ENCODE measurements at regions not wholly inside any gene's neighbourhood (a gene's known extent, or its start where the extent isn't known, plus 50 kb on each side); places are given as distances from the start of the nearest gene placed in this dataset.
"Not testable (repeated sequence)": the region's sequence is repeated elsewhere in the genome, so short reads cannot be mapped to it uniquely, and the experiment has no call there.

DNA sequence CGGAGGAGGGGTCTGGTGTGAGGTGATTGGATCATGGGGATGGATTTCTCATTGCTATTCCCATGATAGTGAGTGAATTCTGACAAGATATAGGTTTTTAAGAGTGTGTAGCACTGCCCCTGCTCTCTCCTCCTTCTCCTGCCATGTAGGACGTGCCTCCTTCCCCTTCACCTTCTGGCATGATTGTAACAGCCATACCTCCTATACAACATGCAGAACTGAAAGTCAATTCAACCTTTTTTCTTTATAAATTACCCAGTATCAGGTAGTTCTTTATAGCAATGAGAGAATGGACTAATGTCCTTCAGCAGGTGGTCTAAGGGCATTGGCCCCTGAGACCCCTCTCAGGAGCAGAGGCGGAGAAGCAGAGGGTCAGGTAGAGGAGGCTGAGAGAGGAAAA lies 168.7 kb upstream of the ETV3 start:
- Histone ChIP-seq H3K27me3 (peaks cover 0 to 4% (median 0%) of the 10 kb centered on the region in 4 donors), H3K4me1 (peaks cover 0 to 4% (median 0%) of the 10 kb centered on the region in 4 donors), H3K9me3 (no peaks in the 10 kb centered on the region), H3K4me3 (no peak overlapping the region), H3K27ac (replicated peaks in 1 of 4) (no peak overlapping the region), H3K36me3 (no peaks in the 10 kb centered on the region)
- DNase-seq (ENCODE audit: extremely low spot score), result no peak
- WGBS, result 71% methylated on average over 3 of the region's 3 CpGs
- TF ChIP-seq EP300 (IDR thresholded peaks at IDR 0.05), result no peak
- TF ChIP-seq, protein P1, sequence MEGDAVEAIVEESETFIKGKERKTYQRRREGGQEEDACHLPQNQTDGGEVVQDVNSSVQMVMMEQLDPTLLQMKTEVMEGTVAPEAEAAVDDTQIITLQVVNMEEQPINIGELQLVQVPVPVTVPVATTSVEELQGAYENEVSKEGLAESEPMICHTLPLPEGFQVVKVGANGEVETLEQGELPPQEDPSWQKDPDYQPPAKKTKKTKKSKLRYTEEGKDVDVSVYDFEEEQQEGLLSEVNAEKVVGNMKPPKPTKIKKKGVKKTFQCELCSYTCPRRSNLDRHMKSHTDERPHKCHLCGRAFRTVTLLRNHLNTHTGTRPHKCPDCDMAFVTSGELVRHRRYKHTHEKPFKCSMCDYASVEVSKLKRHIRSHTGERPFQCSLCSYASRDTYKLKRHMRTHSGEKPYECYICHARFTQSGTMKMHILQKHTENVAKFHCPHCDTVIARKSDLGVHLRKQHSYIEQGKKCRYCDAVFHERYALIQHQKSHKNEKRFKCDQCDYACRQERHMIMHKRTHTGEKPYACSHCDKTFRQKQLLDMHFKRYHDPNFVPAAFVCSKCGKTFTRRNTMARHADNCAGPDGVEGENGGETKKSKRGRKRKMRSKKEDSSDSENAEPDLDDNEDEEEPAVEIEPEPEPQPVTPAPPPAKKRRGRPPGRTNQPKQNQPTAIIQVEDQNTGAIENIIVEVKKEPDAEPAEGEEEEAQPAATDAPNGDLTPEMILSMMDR (IDR thresholded peaks at IDR 0.05), result no peak
- TF ChIP-seq POLR2A (IDR thresholded peaks at IDR 0.05; ENCODE audit: low read depth), result no peak
- TF ChIP-seq POLR2AphosphoS5 (IDR thresholded peaks at IDR 0.05), result no peak
- intact Hi-C loops (cut with DNase I), result no loop called here

DNA sequence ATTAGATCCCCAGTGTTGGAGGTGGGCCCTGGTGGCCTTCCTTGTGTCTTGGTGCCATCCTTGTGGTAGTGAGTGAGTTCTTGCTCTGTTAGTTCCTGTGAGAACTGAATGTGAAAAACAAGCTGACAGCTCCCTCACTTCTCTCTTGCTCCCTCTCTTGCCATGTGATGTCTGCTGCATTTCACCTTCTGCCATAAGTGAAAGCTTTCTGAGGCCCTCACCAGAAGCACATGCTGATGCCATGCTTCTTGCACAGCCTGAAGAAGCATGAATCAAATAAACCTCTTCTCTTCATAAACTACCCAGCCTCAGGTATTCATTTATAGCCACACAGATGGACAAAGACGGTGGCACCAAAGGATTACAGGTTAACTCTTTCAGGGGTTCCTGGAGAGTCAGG lies 166.1 kb upstream of the ETV3 start:
- H3K36me3 ChIP-seq, result no peaks in the 10 kb centered on the region
- no peak overlapping the region for H3K27ac ChIP-seq (replicated peaks in 1 of 4)
- no peak for DNase-seq (ENCODE audit: extremely low spot score)
- H3K4me1 ChIP-seq, result no peaks in the 10 kb centered on the region
- H3K27me3 ChIP-seq, result no peaks in the 10 kb centered on the region
- H3K4me3 ChIP-seq, result no peak overlapping the region
- intact Hi-C loops (cut with DNase I), result no loop called here
- 55% methylated on average over 1 of the region's 1 CpG for WGBS
- TF ChIP-seq POLR2A (IDR thresholded peaks at IDR 0.05; ENCODE audit: low read depth), result no peak
- TF ChIP-seq EP300 (IDR thresholded peaks at IDR 0.05), result no peak
- no peak for TF ChIP-seq POLR2AphosphoS5 (IDR thresholded peaks at IDR 0.05)
- TF ChIP-seq, protein P1 (IDR thresholded peaks at IDR 0.05), result no peak
- no peaks in the 10 kb centered on the region for H3K9me3 ChIP-seq

DNA sequence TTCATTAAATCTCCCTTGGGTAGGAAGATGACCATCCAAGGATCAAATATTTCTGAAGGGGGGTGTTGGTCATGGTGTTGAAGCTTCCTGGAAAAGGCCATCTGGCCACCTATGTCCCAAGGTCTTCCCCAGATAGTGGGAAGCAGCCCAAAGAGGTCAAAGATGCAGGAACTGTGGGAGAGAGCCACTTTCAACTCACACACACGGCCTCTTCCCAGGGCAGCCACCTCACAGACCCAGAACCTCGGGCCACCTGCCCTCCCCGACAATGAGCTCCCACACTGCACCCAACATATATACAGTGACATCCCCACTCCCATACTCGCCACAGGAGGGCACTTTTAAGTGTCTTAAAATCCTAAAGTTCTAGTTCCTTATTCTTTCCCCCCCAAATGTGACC lies 164.5 kb upstream of the ETV3 start:
- no peak for TF ChIP-seq POLR2A (IDR thresholded peaks at IDR 0.05; ENCODE audit: low read depth)
- WGBS, result 80% methylated on average over 4 of the region's 4 CpGs

DNA sequence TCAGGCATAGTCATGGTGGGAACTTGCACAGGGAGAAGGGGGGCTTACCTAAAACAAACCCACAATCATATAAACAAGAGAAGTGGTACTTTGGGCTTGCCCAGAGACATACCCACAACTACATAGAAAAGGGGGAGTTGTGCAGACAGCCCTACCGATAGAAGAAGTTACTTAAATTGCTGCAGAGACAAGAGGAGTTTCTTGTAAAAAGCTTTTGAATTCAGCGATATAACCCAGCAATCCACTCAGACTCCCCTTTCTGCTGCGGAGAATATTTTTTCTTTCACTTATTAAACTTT lies 164.0 kb upstream of the ETV3 start:
- Histone ChIP-seq H3K4me1 (no peaks in the 10 kb centered on the region), H3K27ac (replicated peaks in 1 of 4) (no peak overlapping the region), H3K4me3 (no peak overlapping the region), H3K27me3 (no peaks in the 10 kb centered on the region), H3K36me3 (no peaks in the 10 kb centered on the region), H3K9me3 (no peaks in the 10 kb centered on the region)
- 62% methylated on average over 3 of the region's 3 CpGs for WGBS
- intact Hi-C loops (cut with DNase I), result no loop called here
- peak; percentile 79 for DNase-seq (ENCODE audit: extremely low spot score)
- TF ChIP-seq POLR2AphosphoS5 (IDR thresholded peaks at IDR 0.05), result no peak
- TF ChIP-seq EP300 (IDR thresholded peaks at IDR 0.05), result no peak
- TF ChIP-seq POLR2A (IDR thresholded peaks at IDR 0.05; ENCODE audit: low read depth), result no peak
- TF ChIP-seq, protein P1 (IDR thresholded peaks at IDR 0.05), result no peak

More for the DNA sequence above, 164.5 kb upstream of the ETV3 start:
- H3K27me3 ChIP-seq, result no peaks in the 10 kb centered on the region
- no peak overlapping the region for H3K4me3 ChIP-seq
- no peaks in the 10 kb centered on the region for H3K36me3 ChIP-seq
- intact Hi-C loops (cut with DNase I), result no loop called here
- no peak for DNase-seq (ENCODE audit: extremely low spot score)
- H3K27ac ChIP-seq (replicated peaks in 1 of 4), result no peak overlapping the region
- no peaks in the 10 kb centered on the region for H3K9me3 ChIP-seq
- no peaks in the 10 kb centered on the region for H3K4me1 ChIP-seq

DNA sequence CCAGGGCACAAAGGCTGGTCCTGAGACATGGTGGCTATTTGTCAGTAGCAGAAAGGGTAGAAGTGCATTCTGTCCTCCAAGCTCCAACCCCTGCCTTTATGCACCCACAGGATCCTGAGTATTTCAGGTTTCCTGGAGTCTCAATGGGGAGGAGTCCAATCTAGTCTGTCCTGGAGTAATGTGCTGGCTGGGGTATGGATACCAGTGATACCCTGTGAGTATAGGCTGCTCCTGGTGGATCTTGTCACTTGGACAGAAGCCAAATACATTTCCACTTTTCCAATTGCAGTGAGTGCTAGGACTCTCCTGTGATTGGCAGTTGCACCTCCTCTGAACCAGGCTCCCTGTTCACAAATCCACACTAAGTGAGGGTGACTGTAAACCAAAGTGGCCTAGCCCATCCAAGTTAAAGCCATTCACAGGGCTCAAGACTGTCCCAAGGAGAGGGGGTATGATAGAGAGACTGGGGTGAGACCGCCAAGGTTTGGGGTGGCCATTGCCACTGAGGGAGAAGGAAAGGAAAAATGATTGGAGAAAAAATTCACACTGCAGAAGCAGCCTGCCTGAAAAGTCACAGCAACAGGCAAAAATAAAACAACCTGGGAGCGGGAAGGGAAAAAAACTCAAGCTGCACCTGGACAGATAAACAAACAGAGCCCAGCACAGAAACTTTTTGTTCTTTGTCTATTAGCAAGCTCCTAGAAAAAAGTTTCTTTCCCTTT lies 163.4 kb upstream of the ETV3 start:
- no peaks in the 10 kb centered on the region for H3K9me3 ChIP-seq
- TF ChIP-seq POLR2A (IDR thresholded peaks at IDR 0.05; ENCODE audit: low read depth) (no peak), POLR2AphosphoS5 (IDR thresholded peaks at IDR 0.05) (no peak), EP300 (IDR thresholded peaks at IDR 0.05) (no peak)
- TF ChIP-seq, protein P1 (IDR thresholded peaks at IDR 0.05), result no peak
- H3K27ac ChIP-seq (replicated peaks in 1 of 4), result no peak overlapping the region
- no peak for DNase-seq (ENCODE audit: extremely low spot score)
- no peaks in the 10 kb centered on the region for H3K27me3 ChIP-seq
- intact Hi-C loops (cut with DNase I), result no loop called here
- H3K4me3 ChIP-seq, result no peak overlapping the region
- no peaks in the 10 kb centered on the region for H3K4me1 ChIP-seq
- WGBS, result 83% methylated on average over 2 of the region's 2 CpGs
- no peaks in the 10 kb centered on the region for H3K36me3 ChIP-seq

DNA sequence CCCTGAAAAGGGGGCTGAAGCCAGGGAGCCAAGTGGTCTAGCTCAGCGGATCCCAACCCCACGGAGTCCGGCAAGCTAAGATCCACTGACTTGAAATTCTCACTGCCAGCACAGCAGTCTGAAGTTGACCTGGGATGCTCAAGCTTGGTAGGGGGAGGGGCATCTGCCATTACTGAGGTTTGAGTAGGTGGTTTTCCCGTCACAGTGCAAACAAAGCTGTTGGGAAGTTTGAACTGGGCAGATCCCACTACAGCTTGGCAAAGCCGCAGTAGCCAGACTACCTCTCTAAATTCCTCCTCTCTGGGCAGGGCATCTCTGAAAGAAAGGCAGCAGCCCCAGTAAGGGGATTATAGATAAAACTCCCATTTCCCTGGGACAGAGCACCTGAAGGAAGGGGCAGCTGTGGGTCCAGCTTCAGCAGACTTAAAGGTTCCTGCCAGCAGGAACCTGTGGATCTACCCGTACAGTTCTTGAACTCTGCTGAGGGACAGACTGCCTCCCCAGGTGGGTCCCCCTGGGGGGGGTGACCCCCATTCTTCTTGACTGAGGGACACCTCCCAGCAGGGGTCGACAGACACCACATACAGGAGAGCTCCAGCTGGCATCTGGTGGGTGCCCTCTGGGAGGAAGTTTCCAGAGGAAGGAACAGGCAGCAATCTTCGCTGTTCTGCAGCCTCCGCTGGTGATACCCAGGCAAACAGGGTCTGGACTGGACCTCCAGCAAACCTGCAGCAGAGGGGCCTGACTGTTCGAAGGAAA lies 156.4 kb upstream of the ETV3 start:
- 95% methylated on average over 6 of the region's 10 CpGs for WGBS

More for the DNA sequence above, 156.4 kb upstream of the ETV3 start:
- intact Hi-C loops (cut with DNase I); H3K27ac ChIP-seq (replicated peaks in 1 of 4); H3K27me3 ChIP-seq; H3K4me1 ChIP-seq; H3K4me3 ChIP-seq; DNase-seq (ENCODE audit: extremely low spot score); H3K9me3 ChIP-seq; H3K36me3 ChIP-seq: not testable (repeated sequence)
